HEK293 (cell line): ENCODE measurements at regions not wholly inside any gene's neighbourhood (a gene's known extent, or its start where the extent isn't known, plus 50 kb on each side); places are given as distances from the start of the nearest gene placed in this dataset.
A peak's percentile ranks its signal among the peaks of the same experiment; 100 is the strongest.

ENCODE experiments used
- ELK4 ChIP-seq: IDR thresholded peaks from 2 replicates; pipeline ENCODE4 v1.6.1; 2011; ENCODE audit warnings: mild to moderate bottlenecking, low read depth, low read length, borderline replicate concordance
- INSM2 ChIP-seq: fragments of 450-650 bp; formaldehyde crosslinking; IDR thresholded peaks from 2 replicates; pipeline ENCODE4 v1.5.1; 2016; ENCODE audit warnings: missing biosample characterization, missing genetic modification characterization
- KLF10 ChIP-seq: fragments of 450-650 bp; IDR thresholded peaks from 2 replicates; pipeline ENCODE4 v1.5.1; 2018; ENCODE audit warnings: missing biosample characterization, mild to moderate bottlenecking, missing genetic modification characterization
- KLF16 ChIP-seq: fragments of 450-650 bp; formaldehyde crosslinking; IDR thresholded peaks from 2 replicates; pipeline ENCODE4 v1.5.1; 2017; ENCODE audit warnings: missing biosample characterization, missing genetic modification characterization
- KLF7 ChIP-seq: fragments of 450-650 bp; formaldehyde crosslinking; IDR thresholded peaks from 2 replicates; pipeline ENCODE4 v1.5.1; 2016; ENCODE audit warnings: missing biosample characterization, missing genetic modification characterization, borderline replicate concordance
- OVOL3 ChIP-seq: fragments of 450-650 bp; formaldehyde crosslinking; IDR thresholded peaks from 2 replicates; pipeline ENCODE4 v1.5.1; 2016; ENCODE audit warnings: missing biosample characterization, missing genetic modification characterization
- PRDM2 ChIP-seq: fragments of 450-650 bp; formaldehyde crosslinking; IDR thresholded peaks from 2 replicates; pipeline ENCODE4 v1.5.1; 2016; ENCODE audit warnings: missing biosample characterization, missing genetic modification characterization, borderline replicate concordance
- ZBTB44 ChIP-seq: fragments of 450-650 bp; IDR thresholded peaks from 2 replicates; pipeline ENCODE4 v1.5.1; 2018; ENCODE audit warnings: missing biosample characterization, mild to moderate bottlenecking, missing genetic modification characterization
- ZBTB48 ChIP-seq: fragments of 450-650 bp; formaldehyde crosslinking; IDR thresholded peaks from 2 replicates; pipeline ENCODE4 v1.5.1; 2016; ENCODE audit warnings: missing biosample characterization, missing genetic modification characterization
- ZBTB8A ChIP-seq: fragments of 450-650 bp; formaldehyde crosslinking; IDR thresholded peaks from 2 replicates; pipeline ENCODE4 v1.5.1; 2016; ENCODE audit warnings: missing biosample characterization, missing genetic modification characterization
- ZIC2 ChIP-seq: fragments of 450-650 bp; formaldehyde crosslinking; IDR thresholded peaks from 2 replicates; pipeline ENCODE4 v1.5.1; 2016; ENCODE audit warnings: missing biosample characterization, missing genetic modification characterization
- ZNF19 ChIP-seq: fragments of 450-650 bp; formaldehyde crosslinking; IDR thresholded peaks from 2 replicates; pipeline ENCODE4; 2016; ENCODE audit warnings: missing biosample characterization, missing genetic modification characterization, low read depth
- ZNF23 ChIP-seq: fragments of 450-650 bp; formaldehyde crosslinking; IDR thresholded peaks from 2 replicates; pipeline ENCODE4 v1.5.1; 2016; ENCODE audit warnings: missing biosample characterization, missing genetic modification characterization, borderline replicate concordance
- ZNF391 ChIP-seq: fragments of 450-650 bp; formaldehyde crosslinking; IDR thresholded peaks from 2 replicates; pipeline ENCODE4 v1.5.1; 2016; ENCODE audit warnings: low read depth, missing biosample characterization, missing genetic modification characterization, borderline replicate concordance
- ZNF398 ChIP-seq: fragments of 450-650 bp; formaldehyde crosslinking; IDR thresholded peaks from 2 replicates; pipeline ENCODE4 v1.5.1; 2017; ENCODE audit warnings: missing biosample characterization, missing genetic modification characterization
- ZNF501 ChIP-seq: fragments of 450-650 bp; formaldehyde crosslinking; IDR thresholded peaks from 2 replicates; pipeline ENCODE4 v1.5.1; 2016; ENCODE audit warnings: missing biosample characterization, missing genetic modification characterization
- ZNF555 ChIP-seq: fragments of 450-650 bp; formaldehyde crosslinking; conservative IDR thresholded peaks from 2 replicates; pipeline ENCODE4 v1.5.1; 2017; ENCODE audit warnings: missing biosample characterization, mild to moderate bottlenecking, missing genetic modification characterization, inconsistent platforms
- ZNF560 ChIP-seq: fragments of 450-650 bp; formaldehyde crosslinking; IDR thresholded peaks from 2 replicates; pipeline ENCODE4 v1.5.1; 2017; ENCODE audit warnings: missing biosample characterization, missing genetic modification characterization, borderline replicate concordance
- ZNF670 ChIP-seq: fragments of 450-650 bp; formaldehyde crosslinking; IDR thresholded peaks from 2 replicates; pipeline ENCODE4 v1.5.1; 2016; ENCODE audit warnings: missing biosample characterization, missing genetic modification characterization, low read depth
- ZNF768 ChIP-seq: fragments of 450-650 bp; formaldehyde crosslinking; IDR thresholded peaks from 2 replicates; pipeline ENCODE4 v1.5.1; 2018; ENCODE audit warnings: missing biosample characterization, mild to moderate bottlenecking, missing genetic modification characterization
- ZNF843 ChIP-seq: fragments of 450-650 bp; formaldehyde crosslinking; IDR thresholded peaks from 2 replicates; pipeline ENCODE4 v1.5.1; 2016; ENCODE audit warnings: missing biosample characterization, missing genetic modification characterization
- TF ChIP-seq, protein P1 (sequence below): fragments of 450-650 bp; formaldehyde crosslinking; IDR thresholded peaks from 2 replicates; pipeline ENCODE4 v1.5.1; 2016; ENCODE audit warnings: missing biosample characterization, missing genetic modification characterization
- TF ChIP-seq, protein P2 (sequence below): fragments of 450-650 bp; formaldehyde crosslinking; IDR thresholded peaks from 2 replicates; pipeline ENCODE4 v1.5.1; 2016; ENCODE audit warnings: missing biosample characterization, missing genetic modification characterization

- no peak for TF ChIP-seq PRDM2 (tag by site-specific recombination)
- TF ChIP-seq ZNF391 (tag by site-specific recombination) = no peak
- TF ChIP-seq KLF16 (tag by site-specific recombination) = peak; percentile 89; the same call in 1 of the 2 replicates
- TF ChIP-seq OVOL3 = peak; percentile 79
- TF ChIP-seq ZNF19 (tag by site-specific recombination) = no peak
- TF ChIP-seq ZNF768 = no peak
- TF ChIP-seq ZBTB8A = no peak
- TF ChIP-seq ZNF555 (tag by site-specific recombination) = no peak
- no peak for TF ChIP-seq ZBTB44 (tag by site-specific recombination)
- no peak; the same call in 1 of the 2 replicates for TF ChIP-seq KLF7 (tag by site-specific recombination)
- peak; percentile 41 for TF ChIP-seq ZNF398 (tag by site-specific recombination)
- no peak for TF ChIP-seq INSM2 (tag by site-specific recombination)
- TF ChIP-seq, protein P1, sequence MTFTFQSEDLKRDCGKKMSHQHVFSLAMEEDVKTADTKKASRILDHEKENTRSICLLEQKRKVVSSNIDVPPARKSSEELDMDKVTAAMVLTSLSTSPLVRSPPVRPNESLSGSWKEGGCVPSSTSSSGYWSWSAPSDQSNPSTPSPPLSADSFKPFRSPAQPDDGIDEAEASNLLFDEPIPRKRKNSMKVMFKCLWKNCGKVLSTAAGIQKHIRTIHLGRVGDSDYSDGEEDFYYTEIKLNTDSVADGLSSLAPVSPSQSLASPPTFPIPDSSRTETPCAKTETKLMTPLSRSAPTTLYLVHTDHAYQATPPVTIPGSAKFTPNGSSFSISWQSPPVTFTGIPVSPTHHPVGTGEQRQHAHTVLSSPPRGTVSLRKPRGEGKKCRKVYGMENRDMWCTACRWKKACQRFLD (tag by site-specific recombination) = no peak
- TF ChIP-seq ZNF501 (tag by site-specific recombination) = no peak
- TF ChIP-seq ZBTB48 (tag by site-specific recombination) = no peak; the same call in 1 of the 2 replicates
- peak; percentile 36; the same call in 1 of the 2 replicates for TF ChIP-seq KLF10
- TF ChIP-seq ZNF670 (tag by site-specific recombination) = no peak
- TF ChIP-seq ZNF560 = no peak
- no peak for TF ChIP-seq ZIC2
- no peak for TF ChIP-seq ELK4
- peak; percentile 98 for TF ChIP-seq ZNF843 (tag by site-specific recombination)
- TF ChIP-seq ZNF23 (tag by site-specific recombination) = no peak
- TF ChIP-seq, protein P2, sequence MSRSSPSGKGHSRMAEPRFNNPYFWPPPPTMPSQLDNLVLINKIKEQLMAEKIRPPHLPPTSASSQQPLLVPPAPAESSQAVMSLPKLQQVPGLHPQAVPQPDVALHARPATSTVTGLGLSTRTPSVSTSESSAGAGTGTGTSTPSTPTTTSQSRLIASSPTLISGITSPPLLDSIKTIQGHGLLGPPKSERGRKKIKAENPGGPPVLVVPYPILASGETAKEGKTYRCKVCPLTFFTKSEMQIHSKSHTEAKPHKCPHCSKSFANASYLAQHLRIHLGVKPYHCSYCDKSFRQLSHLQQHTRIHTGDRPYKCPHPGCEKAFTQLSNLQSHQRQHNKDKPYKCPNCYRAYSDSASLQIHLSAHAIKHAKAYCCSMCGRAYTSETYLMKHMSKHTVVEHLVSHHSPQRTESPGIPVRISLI = no peak
Observed at GRCh38 chr18:24538414-24539264, 78.2 kb downstream of the HRH4 start (continued).
